ENCODE measurements at regions not wholly inside any gene's neighbourhood (a gene's known extent, or its start where the extent isn't known, plus 50 kb on each side); places are given as distances from the start of the nearest gene placed in this dataset.
"Not testable (repeated sequence)": the region's sequence is repeated elsewhere in the genome, so short reads cannot be mapped to it uniquely, and the experiment has no call there.

DNA sequence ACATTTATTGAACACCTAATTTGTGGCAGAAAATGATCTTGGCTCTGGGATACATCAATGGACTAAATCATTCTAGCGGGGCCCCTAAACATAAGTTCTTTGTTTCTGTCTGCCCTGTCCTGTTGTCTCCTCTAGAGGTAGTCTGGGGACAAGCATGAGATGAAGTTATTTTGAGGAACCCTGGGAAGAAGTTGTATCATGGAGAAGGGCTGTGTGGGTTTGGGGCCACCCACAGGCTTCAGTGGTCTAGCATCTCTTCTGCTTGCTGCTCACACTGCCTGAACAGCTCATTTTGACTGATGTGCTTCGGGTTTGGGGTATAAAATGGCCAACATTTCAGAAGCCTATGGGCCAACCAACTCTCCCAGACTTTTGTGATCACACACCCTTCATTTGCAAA is 50.3 kb upstream of the OSBPL11 start:
- no peak for DNase-seq

DNA sequence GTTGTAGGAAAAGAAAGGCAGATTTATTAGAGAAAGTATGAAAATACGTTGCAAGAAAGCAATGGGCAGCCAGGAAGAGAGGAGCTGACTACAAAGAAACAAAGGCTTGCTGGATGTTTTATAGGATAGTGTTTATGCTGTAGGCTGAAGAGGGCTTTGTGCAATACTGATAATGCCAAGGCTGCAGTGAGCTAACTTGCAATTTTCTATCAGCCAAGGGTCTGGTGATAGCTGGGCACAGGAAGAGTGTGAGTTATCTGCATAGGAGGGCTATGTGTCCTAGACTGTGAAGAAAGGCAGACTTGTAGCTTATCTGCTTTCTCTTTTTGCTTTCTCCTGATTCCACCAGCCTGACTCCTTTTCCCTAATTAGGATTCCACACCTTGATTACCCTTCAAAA is 51.3 kb upstream of the OSBPL11 start:
- no peak for DNase-seq

DNA sequence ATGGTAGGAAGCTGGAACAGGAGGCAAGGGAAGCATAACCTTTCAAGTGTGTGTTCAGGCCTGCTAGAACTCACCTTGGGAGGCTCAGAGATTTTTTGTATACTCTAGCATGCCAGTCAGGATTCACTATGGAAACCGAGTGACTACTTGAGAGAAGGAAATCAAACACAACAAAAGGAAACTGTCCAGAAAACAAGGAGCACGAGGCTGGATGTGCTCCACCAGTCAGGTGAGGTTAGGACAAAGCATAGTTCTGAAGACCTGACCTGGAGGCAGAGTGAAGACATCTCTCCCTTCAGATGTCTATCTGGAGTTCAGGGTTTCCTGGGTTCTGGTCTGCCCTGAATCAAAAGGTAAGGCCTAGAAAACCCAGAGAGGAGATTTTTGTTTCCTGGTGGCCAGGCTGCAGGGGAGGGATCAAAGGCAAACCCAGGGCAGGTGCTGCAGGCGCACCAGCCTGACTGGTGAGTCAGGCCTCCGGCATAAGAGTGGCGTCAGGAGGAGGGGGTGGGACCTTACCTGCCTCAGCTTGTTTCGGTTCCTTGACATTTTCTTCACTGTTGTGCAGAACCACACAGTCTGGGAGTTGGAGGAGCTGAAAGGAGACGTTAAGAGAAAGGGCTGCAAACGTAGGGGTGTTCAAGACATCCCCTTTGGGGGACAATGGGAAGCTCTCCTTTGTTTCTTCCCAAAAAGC is 52.2 kb upstream of the OSBPL11 start:
- no peak for DNase-seq

DNA sequence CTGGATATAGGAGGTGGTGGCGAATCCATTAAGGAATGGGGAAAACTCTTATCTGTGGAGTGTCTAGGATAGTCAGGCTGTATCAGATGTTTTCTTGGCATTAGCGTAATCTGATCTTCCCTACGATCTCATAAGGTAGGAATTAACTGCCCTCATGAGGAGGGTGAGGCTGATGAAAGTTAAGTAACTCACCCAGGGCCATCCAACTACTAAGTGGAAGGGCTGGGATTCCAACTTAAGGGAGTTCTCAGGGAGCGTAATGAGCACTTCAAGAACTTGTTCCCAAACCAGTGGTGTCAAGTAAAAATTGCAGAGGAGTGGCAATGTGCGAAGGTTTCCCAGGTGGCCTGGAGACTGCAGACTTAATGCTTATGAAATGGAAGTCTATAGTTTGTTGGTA is 55.9 kb upstream of the OSBPL11 start:
- no peak for DNase-seq

DNA sequence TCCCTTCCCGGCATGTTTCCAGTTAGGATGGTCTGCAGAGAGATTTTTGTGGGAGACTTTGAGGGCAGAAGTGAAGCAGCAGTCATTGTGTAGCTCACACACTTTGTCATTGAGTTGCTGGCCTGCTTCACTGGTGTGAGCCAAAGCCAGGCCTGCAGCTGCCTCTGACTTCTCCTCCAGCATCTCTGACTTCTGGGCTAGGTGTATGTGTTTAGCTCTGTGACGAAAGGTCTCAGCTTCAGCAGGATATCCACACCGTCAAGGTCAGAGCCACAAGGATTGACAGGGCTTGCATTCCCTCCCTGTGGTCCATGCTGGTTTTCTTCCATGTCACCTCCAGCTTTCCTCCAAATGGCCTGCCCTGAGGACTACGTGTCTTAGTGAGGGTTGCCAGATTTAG is 57.1 kb upstream of the OSBPL11 start:
- no peak for DNase-seq

DNA sequence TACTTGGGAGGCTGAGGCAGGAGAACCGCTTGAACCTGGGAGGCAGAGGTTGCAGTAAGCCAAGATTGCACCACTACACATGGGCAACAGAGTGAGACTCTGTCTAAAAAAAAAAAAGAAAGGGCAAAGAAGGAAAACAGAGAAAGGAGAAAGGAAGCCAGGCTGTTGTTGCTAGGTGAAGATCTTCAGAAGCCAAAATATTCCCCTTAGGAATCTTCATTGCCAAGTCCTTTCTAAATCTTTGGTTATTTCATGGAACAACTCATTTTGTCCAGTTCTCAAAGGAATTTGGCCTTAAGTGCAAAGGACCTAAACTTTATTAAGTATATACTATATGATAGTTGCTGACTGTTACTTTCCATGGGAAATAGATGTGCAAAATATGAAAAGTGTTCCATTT is 59.2 kb upstream of the OSBPL11 start:
- no peak for DNase-seq

DNA sequence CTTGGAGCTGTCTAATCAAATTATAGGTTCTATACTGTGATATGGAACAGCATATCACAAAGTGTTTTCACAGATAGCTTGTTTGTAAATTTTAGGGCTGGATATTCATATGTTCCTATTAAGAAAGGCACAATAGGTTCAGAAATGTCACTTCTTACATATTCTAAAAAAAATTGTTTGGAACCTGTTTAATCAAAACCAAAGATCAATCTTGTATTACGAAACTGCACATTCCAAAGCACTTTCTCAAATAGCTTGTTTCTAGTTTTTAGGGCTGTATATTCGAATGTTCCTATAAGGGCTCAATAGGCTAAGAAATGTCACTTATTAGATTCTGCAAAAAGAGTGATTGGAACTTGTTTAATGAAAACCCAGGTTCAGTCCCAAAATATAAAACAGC is 67.4 kb upstream of the OSBPL11 start:
- DNase-seq: no peak

DNA sequence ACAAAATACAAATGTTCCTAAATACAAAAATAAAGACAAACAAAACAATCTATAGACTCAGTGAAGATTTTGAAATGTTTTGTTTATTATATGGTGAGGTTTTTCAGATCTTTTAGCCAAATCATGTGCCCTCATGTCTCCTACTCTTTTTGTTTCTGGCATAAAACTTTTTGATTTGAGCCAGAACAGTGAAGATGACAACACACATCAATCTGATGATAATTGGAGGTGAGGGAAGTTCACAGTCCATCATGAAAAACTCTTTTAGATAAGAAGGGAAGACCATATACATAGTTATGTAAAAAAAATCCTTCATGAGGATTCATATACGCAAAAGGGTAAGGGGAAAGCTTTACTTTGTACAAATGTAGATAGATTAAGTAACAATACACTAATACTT is 75.1 kb upstream of the OSBPL11 start:
- DNase-seq: no peak

DNA sequence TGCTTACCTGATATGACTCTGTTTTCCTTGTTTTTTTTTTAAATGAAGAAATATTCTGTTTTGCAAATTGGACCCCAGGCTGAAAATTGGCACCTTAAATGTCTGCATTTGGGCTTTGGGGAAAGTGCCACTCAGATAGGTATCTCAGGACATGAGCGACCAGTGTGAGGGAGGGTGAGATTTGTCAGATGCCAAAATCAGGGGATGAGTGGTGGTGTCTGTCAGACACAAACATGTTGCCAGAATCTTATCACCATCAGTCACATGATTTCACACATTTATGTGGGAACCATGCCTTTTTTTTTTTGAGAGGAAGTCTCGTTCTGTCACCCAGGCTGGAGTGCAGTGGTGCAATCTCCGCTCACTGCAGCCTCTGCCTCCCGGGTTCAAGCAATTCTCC is 75.6 kb upstream of the OSBPL11 start:
- DNase-seq: no peak

DNA sequence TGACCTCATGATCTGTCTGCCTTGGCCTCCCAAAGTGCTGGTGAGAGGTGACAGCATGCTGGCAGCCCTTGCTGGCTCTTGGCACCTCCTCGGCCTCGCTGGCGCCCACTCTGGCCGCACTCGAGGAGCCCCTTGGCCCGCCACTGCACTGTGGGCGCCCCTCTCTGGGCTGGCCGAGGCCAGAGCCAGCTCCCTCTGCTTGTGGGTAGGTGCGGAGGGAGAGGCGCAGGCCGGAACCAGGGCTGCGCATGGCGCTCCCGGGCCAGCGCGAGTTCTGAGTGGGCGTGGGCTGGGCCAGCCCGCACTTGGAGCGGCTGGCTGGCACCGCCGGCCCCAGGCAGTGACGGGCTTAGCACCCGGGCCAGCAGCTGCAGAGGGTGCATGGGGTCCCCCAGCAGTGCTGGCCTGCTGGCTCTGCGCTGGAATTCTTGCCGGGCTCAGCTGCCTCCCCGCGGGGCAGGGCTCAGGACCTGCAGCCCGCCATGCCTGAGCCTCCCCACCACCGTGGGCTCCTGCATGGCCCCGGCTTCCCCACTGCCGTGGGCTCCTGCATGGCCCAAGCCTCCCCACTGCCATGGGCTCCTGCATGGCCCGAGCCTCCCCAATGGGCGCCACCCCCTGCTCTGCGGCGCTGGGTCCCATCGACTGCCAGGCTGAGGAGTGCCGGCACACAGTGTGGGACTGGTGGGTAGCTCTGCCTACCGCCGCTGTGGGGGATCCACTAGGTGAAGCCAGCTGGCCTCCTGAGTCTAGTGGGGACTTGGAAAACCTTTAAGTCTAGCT is 76.4 kb upstream of the OSBPL11 start:
- no peak for DNase-seq

DNA sequence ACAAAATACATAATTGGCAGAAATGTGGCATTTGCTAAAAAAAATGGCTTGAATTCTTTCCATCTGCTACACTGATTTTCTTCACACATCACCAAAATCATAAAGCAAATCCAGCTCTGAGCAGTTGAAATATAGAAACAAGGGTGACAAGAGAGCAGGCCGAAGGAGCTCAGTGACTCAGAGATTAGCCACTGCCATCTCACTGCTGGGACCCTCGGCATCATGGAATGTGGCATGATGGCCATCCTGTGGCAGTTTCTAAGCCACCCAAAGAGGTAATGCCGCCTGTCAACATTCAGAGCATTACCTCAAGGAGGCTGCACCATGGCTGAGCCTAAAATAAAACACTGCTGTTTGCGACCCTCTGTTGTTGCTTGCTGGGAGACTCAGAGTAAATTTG is 80.5 kb upstream of the OSBPL11 start:
- DNase-seq: no peak

DNA sequence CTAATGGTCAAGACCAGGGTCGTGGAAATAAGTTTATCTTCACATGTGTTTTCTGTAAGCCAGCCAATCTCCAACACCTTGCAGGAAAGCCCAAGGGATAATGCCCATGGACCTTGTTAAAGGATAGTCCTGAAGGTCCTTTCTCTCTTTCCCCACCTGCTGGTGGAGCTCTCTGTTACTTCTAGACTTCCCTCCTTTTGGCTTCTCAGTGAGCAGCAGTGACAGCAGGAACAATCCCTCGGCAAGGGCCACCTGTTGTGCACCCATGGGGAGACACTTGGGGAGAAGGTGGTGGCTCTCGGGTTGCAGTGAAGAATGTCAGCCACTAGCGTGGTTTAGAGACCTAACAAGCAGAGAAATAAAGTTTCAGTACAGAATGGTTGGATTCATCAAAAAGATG is 84.0 kb upstream of the OSBPL11 start:
- no peak for DNase-seq

DNA sequence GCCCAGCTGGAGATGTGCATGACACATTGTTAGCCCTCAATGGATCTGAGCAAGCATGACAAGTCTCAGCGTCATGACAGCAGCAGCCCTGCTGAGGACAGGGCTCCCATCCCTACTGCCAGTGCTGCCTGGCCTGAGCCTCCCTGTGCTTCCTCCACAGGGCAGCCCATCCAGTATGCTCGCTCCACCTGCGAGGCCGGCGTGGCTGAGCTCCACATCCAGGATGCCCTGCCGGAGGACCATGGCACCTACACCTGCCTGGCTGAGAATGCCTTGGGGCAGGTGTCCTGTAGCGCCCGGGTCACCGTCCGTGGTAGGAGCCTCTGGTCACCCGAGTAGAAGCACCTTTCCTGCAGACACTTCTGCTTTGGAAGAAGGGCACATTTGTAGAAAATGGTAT is 85.8 kb upstream of the OSBPL11 start:
- DNase-seq: no peak

DNA sequence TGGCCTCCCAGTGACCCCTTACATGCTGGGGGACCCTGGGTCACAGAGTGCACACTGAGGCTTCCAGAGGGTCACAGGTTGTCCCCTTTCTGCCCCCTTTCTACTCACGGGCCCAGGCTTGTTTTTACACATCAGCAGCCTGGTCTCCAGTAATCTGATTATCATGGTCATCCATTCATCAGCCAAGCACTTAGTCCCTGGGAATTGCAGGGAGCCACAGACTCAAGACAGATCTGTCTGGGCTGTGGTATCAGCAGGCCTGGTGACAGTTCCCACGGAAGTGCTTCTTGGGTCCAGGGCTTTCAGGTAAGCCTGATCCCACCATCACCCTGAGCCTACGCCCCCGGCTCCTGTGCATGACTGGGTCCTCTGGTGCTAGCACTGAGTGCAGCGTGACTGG is 86.6 kb upstream of the OSBPL11 start:
- DNase-seq: not testable (repeated sequence)

DNA sequence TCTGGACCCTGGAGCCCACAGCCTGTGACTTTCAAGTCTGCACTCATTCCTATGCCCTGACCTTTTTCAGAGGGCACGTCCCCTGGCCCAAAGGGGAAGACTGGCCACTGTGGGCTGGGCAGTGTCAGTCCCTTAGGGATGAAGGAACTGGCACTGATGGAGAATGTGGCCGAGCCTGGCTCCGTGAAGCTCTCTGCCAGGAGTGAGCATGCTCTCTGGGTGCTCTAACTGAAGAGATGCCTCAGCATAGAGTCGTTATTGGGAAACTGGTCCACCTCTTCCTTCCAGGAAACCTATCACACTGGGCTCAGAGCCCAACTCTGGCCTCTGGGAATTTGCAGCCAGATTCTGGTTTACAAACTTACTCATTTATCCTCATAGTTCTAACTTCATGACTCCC is 87.3 kb upstream of the OSBPL11 start:
- not testable (repeated sequence) for DNase-seq

DNA sequence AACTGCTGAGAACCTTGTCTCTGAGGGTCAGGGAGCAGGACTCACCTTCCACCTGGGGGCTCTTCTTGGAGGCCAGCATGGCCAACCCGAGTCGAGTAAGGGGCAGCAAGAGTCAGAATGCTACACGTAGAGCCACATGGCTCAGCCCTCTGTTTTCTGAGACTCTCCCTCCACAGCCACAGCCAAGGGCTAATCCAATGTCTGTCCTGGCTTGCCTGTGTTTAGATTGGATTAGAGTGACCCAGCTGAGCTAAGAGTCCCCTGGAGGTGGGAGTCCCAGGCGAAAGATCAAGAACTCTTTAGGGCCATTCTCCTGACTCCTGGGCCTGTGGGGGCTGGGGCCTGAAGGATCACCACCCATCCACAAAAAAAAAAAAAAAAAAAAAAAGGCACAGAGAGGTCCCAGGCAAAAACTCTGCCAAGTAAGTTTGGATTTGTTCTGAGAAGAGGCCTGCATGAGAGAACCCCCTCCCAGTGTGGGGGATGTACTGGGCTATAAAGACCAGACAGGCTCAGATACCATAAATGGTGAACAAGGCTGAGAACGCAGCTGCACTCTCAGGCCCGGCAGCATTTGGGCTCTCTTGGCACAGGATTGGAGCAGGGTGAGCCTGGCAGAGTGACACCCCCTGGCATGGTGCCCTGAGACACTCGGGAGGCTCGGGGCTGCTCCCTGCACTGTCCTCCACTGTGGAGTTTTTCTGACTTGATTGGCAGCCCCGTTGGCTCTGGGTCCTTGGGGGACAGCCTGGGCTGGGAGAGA is 88.0 kb upstream of the OSBPL11 start:
- no peak for DNase-seq

DNA sequence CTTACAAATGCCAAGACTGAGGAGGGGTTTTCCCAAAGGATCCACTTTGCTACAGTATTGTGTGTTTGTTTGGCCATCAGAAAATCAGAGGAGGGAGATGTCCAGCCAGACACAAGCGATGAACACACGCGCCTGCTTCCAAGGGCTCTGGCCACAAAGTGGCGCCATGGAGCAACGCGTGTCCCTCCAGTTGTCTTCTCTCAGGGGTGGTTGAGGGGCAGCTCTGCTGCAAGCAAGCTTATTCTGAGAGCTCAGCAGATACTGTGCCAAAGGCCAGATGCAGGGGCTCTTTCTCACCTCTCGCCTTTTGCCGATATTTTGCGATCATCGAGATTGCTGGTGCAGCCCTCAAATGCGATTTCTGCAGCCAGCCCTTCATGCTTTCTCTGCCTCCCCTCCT is 88.9 kb upstream of the OSBPL11 start:
- no peak for DNase-seq

DNA sequence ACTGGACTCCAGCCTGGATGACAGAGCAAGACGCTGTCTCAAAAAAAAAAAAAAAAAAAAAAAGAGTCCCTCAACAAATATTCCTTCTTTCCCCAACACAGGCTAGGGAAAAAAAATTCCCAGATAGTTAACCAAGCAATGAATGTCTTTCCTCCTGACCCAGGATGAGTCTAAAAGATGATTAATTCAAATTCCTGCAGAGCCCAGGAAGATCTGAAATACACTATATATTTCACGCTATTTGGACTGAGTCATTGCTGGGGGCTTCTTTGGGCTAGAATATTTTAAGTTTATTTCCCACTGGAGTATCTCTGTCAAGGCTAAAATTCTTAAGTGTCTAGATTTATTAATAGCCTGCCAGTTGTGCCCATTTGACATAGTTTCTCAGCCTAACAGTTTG is 90.4 kb upstream of the OSBPL11 start:
- DNase-seq: not testable (repeated sequence)

DNA sequence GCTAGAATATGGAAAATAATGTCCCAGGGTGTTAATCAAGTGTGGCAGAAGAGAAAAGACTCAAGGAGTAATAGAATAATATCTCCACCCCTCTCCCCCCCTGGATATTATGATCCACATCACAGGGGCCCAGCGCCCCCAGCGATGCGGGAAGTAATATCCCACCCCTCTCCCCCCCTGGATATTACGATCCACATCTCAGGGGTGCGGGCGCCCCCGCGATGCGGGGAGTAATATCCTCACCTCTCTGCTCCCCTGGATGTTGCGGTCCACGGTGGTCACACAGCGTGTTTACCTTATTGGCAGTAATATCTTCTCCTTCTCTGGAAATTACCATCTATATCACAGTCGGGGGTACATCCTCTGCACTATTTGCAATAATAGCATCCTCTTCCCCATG is 97.1 kb upstream of the OSBPL11 start:
- DNase-seq: no peak

DNA sequence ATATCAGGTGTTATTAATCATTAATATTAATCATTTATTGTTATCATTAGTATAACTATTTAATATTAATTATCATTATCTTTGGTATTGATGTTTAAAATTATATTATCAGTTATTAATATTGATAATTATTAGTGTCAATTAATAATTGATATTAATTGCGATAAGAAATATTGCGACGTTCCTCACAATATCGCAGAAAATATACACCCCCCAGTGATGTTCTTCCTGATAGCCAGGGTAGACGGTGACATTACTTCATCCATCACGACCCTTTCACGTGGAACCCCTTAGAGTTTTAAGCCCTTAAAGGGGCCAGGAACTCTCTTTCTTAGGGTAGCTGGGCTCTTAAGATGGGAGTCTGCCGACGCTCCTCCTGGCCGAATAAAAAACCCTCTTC is 98.6 kb upstream of the OSBPL11 start:
- DNase-seq: no peak

DNA sequence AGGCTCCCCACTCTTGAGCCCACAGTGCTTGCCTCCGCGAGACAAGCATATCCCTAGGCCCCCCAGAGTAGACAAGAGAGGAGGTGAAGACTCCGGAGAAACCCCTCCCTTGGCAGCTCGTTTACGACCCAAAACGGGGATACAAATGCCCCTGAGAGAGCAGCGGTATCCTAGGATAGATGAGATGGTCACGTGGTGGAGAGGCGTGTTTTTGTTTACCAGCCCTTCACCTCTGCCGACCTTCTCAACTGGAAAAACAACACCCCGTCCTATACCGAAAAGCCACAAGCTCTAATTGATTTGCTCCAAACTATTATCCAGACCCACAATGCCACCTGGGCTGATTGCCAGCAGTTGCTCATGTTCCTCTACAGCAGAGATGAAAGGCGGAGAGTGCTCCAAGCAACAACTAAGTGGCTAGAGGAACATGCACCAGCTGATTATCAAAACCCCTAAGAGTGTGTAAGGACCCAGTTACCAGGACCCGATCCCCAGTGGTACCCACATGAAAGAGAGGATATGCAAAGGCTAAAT is 99.5 kb upstream of the OSBPL11 start:
- no peak for DNase-seq

DNA sequence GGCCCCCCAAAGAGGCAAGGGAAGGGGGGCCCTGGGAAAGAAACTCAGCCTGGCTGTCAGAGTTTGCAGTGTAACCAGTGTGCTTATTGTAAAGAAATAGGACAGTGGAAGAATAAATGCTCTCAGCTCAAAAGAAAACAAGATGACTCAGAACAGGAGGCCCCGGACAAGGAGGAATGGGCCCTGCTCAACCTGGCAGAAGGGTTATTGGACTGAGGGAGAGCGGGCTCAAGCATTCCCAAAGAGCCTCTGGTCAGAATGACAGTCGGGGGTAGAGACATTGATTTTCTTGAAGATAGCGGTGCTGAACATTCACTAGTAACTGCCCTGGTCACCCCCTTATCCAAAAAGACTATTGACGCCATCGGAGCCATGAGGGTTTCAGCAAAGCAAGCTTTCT is 100.4 kb upstream of the OSBPL11 start:
- no peak for DNase-seq

DNA sequence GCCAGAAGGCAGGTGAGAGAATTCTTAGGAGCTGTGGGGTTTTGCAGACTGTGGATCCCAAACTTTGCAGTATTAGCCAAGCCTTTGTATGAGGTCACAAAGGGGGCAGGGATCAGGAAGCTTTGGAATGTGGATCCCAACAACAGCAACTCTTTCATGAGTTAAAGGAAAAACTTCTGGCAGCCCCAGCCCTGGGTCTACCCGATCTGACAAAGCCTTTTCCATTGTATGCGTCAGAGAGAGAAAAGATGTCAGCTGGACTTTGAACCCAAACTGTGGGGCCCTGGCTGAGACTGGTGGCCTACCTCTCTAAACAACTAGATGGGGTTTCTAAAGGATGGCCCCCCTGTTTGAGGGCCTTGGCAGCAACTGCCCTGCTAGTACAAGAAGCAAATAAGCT is 101.8 kb upstream of the OSBPL11 start:
- not testable (repeated sequence) for DNase-seq

All from effector CD4-positive, alpha-beta T cell (primary cell).